Loucy (cell line): ENCODE measurements at regions not wholly inside any gene's neighbourhood (a gene's known extent, or its start where the extent isn't known, plus 50 kb on each side); places are given as distances from the start of the nearest gene placed in this dataset.

ENCODE experiments used
- EZH2phosphoT487 ChIP-seq: fragments of 200-600 bp; IDR thresholded peaks from 2 replicates; pipeline ENCODE4 v1.6.1; 2018; ENCODE audit warnings: antibody characterized with exemption, mild to moderate bottlenecking, moderate library complexity, borderline replicate concordance
- TF ChIP-seq, protein P1 (sequence below): fragments of 200-600 bp; sonication (generic); conservative IDR thresholded peaks from 2 replicates; pipeline ENCODE4 v1.5.1; 2014; ENCODE audit warnings: mild to moderate bottlenecking, antibody characterized with exemption, low read length

DNA sequence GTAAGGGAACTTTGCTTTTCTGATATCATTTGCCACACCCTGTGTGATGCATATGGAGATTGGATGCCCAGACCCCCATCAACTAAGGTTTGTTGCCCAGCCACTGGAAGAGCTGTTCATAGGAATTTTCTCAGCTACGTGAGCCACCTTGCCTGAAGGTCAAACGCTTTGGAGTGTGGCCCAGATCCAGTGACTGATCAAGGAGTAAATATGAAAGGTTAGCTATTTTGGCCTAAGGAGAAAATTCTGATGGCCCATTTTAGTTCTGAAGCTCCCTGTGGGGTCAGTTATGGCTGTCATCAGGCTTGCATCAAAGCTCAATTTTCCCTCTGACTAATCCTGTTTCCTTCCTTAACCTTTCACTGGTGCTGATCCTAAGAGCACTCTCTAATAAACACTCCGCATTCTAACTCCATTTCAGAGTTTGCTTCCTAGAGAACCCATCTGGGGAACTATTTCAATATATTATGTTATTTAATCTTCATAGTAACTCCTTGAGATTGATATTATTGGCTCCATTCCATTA is 407.7 kb downstream of the SPRY1 start:
- TF ChIP-seq, protein P1, sequence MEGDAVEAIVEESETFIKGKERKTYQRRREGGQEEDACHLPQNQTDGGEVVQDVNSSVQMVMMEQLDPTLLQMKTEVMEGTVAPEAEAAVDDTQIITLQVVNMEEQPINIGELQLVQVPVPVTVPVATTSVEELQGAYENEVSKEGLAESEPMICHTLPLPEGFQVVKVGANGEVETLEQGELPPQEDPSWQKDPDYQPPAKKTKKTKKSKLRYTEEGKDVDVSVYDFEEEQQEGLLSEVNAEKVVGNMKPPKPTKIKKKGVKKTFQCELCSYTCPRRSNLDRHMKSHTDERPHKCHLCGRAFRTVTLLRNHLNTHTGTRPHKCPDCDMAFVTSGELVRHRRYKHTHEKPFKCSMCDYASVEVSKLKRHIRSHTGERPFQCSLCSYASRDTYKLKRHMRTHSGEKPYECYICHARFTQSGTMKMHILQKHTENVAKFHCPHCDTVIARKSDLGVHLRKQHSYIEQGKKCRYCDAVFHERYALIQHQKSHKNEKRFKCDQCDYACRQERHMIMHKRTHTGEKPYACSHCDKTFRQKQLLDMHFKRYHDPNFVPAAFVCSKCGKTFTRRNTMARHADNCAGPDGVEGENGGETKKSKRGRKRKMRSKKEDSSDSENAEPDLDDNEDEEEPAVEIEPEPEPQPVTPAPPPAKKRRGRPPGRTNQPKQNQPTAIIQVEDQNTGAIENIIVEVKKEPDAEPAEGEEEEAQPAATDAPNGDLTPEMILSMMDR, result no peak
- no peak for TF ChIP-seq EZH2phosphoT487
